ENCODE measurements at regions not wholly inside any gene's neighbourhood (a gene's known extent, or its start where the extent isn't known, plus 50 kb on each side); places are given as distances from the start of the nearest gene placed in this dataset.
"Not testable (repeated sequence)": the region's sequence is repeated elsewhere in the genome, so short reads cannot be mapped to it uniquely, and the experiment has no call there.

GRCh38 chr1:65062339-65062738, 85.7 kb upstream of the AK4 start:
- DNase-seq (ENCODE audit: low spot score) = no peak

GRCh38 chr1:65063025-65063424, 85.0 kb upstream of the AK4 start:
- peak; percentile 43 for DNase-seq (ENCODE audit: low spot score)

- no peak for DNase-seq (ENCODE audit: low spot score)
Measured at GRCh38 chr1:65064981-65065380, 83.0 kb upstream of the AK4 start.

DNA sequence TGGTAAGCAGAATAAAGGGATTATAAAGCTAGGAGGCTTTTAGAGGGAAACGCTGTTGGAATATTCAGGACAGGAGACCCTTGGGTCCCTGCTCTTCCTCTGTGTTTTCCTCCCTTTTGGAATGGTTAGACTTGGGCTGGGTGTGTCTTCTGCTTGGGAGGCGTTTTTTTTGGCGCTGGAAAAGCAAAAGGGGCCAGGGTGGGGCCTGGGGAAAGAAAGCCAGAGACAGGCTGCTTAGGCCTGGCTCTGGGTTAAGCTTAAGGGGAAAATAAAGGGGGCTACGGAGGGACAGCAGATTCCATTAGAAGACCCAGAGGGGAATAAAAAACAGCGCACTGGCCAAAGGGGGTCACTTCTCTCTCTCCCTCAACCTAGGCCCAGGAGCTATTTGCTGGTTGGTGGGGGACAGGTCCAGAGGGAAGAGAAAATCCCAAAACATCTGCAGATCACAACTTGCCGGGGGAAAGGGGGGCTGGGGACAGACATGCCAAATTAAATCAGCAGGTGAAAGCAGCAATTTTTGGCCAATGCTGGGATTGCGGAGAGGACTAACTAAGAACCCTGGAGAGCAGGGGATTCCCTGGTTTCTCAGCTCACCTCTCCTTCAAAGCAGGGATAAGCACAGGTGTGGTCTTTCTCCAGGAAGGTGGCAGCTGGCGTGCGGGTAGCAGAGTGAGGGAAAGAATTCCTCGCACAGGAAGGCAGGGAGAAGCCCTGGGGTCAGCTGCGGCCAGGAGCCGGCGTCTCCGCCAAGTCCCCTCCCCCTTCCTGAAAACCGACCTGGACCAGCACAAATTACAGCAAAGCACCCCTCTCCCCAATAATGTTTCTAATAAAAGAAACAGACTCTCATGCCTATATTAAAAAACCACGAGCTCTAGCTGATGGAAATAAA, 82.2 kb upstream of the AK4 start:
- DNase-seq (ENCODE audit: low spot score) = peak; percentile 51

GRCh38 chr1:65066419-65066765, 81.6 kb upstream of the AK4 start:
- no peak for DNase-seq (ENCODE audit: low spot score)

DNA sequence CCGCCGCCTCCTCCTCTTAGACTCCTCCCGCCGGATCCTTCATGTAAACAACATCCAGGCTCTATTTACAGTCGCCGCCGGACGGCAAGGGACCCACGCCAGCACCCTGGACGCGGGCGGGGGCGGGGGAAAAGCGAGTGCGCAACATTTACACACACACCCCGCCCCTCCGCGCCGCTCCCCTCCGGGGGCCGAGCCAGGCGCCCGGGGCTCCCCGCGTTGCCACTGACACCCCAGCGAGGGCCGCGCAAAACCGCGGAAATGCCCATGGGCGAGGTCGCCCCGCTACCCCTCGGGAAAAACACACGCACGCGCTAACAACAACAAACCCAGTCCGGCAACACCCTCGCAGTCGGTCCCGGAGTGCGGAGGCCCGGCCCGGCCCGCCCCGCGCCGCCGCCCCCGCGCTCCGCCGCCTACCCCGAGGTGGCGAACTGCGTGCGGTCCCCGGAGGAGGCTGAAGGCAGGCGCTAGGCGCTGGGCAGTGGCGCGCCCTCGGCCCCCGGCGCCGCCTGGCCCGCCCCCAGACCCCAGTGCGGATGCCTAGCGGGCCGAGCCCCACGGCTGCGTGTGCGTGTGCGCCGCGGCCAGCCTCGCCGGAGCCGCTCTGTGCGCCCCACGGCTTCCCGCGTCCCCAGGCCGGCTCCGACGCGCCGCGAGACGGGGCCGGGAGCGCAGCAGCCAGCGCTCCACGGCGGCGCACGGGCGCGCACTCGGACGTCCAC, 81.1 kb upstream of the AK4 start:
- DNase-seq (ENCODE audit: low spot score) = peak; percentile 68

- peak; percentile 62 for DNase-seq (ENCODE audit: low spot score)
Measured at GRCh38 chr1:65067491-65068201, 80.4 kb upstream of the AK4 start.

DNA sequence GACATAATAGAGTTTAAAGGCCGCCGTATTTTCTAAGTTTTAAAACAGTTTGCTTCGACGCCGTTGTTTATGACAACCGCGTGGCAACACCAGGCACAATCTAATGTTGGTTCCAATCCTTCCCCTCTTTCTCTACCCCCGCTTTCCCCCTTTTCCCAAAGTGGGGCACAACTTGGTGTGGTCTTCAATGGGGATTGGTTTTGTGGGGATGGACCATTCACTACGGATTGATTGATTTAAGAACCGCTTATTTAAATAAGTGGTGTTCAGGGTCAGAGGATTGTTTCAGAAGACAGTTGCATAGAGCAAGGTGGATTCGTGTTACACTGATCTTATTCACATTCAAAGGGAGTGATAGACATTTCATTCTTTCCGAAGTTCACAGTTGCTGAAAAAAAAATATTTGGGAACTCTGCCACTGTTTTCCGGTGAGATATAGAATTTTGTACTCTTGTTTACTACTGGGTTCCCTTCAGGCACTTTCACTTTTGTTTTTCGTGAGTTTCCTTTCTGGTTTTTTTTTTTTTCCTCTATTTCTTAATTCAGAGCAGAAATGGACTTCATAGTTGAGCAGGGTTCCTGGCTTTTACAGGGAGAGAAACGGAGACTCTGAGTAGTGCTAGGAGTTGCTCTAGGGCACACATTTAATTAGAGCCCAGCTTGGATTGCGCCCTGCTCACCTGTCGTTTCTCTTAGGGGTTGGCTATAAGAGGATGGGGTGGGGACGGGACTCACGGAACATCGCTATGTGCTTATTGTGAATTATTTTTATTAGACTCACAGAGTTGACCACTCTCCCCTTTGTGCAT, 79.6 kb upstream of the AK4 start:
- no peak for DNase-seq (ENCODE audit: low spot score)

GRCh38 chr1:65069011-65069565, 78.9 kb upstream of the AK4 start:
- no peak for DNase-seq (ENCODE audit: low spot score)

DNA sequence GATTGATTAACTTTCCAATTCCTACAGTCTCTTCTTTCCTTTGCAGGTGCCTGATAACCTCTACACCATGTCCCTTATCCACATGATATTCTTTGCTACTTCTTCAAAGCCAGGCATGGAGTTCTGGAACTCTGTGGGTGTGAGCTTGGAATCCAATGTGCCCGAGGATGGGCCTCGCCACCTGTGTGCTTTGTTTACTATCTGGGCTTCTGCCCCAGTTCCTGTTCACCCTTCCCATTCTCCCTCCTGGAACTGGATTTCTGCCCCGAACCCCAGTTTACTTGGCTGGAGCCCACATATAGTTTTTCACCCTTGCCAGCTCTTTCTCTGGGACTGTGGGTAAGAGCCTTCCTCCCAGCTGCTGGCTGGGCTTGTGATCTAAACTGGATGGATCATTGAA, 75.2 kb upstream of the AK4 start:
- DNase-seq (ENCODE audit: low spot score) = no peak

GRCh38 chr1:65075123-65075976, 72.7 kb upstream of the AK4 start:
- peak; percentile 52 for DNase-seq (ENCODE audit: low spot score)

DNA sequence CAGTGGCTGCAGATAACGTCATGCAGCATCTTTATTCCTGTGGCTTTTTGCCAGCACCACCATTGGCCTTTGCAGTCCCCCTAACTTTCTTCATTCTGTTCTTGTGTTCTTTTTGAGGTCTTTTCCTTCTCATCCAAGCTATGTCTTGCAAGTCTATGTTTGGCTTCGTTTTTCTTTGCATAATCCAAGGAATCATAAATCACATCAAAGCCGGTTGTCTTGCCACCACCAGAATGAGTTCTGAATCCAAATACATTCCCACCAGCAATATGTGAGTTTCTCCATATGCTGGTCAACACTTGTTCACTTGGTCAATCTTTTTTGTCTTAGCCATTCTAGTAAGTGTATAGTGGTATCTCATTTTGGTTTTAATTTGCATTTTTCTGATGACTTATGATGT, 70.6 kb upstream of the AK4 start:
- no peak for DNase-seq (ENCODE audit: low spot score)

DNA sequence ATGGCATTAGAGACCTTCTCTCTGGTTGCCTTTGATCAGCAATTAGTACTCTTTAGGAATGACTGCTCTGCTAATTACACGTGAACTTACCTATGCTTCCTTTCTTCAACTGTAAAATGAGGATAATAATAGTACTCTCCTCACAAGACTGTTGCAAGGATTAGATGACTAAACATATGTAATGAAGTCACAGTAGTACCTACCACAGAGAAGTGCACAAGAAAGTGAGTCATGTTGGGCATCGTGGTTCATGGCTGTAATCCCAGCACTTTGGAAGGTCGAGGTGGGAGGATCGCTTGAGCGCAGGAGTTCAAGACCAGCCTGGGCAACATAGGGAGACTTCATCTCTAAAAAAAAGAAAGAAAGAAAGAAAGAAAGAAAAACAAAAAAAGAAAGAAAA, 68.1 kb upstream of the AK4 start:
- no peak for DNase-seq (ENCODE audit: low spot score)

DNA sequence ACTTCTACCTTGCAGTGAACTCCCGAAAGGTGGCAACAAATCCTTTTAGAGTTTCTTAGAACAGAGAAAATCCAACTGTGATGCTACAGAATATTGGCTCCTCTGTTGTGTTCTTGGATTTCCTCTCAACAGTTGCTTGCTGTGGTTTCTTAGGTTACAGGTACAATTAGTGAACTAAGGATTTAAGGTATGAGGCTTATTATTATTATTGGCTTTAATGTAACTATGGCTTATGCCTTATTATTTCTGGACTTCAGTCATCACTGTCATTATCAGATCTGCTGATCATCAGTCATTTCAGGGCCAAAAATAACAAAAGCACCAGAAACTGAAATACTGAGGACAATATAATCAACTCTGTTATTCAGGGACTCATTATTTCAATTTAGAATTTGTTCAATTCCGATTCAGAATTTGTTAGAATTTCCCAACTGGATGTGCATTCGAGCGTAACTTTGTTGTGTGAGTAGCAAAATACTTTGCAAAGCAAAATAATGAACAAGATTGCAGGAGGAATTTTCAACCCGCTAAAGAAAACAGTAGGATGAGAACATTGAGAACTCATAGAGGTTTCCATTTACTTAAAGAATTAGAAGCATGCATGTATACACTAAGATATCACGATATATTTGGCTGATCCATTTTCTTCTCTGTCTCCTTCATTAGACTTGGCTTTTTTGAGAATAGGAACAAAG, 65.5 kb upstream of the AK4 start:
- no peak for DNase-seq (ENCODE audit: low spot score)

GRCh38 chr1:65083263-65083896, 64.6 kb upstream of the AK4 start:
- DNase-seq (ENCODE audit: low spot score) = no peak

- DNase-seq (ENCODE audit: low spot score) = no peak
Measured at GRCh38 chr1:65084066-65084465, 63.9 kb upstream of the AK4 start.

GRCh38 chr1:65087519-65087918, 60.5 kb upstream of the AK4 start:
- not testable (repeated sequence) for DNase-seq (ENCODE audit: low spot score)

- no peak for DNase-seq (ENCODE audit: low spot score)
Measured at GRCh38 chr1:65090406-65090805, 57.6 kb upstream of the AK4 start.

- no peak for DNase-seq (ENCODE audit: low spot score)
Measured at GRCh38 chr1:65092691-65093090, 55.3 kb upstream of the AK4 start.

DNA sequence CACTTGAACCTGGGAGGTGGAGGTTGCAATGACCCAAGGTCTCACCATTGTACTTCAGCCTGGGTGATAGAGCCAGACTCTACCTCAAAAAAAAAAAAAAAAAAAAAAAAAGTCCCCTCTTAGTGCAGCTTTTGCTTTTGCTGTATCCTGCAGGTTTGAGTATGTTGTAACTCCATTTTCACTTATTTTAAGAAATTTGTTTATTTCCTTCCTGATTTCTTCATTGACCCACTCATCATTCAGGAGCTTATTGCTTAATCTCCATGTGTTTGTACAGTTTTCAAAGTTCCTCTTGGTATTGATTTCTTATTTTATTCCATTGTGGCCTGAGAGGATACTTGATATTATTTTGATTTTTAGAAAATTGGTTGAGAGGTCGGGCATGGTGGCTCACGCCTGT, 50.9 kb upstream of the AK4 start:
- DNase-seq (ENCODE audit: low spot score) = no peak
